ENCODE measurements at regions not wholly inside any gene's neighbourhood (a gene's known extent, or its start where the extent isn't known, plus 50 kb on each side); places are given as distances from the start of the nearest gene placed in this dataset.

DNA sequence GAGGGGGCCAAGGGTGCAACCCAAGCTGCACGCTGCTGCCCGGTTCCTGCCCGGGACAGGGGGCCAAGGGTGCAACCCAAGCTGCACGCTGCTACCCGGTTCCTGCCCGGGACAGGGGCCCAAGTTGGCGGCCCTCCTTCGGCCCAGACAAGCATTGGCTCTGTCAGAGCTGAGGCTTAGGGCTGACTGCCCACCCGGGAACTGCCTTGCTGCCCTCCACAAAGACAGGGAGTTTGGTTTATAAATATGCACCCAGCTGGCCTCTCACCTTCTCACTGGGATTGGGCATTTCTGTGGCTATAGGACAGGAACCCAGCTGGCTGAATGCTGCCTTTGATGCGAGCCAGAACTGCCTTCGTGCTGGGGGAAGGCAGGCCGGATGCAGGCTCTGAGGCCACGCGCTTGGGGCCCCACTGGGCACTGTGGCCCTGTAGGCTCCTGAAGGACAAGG, 105.7 kb downstream of the IRX5 start:
- DNase-seq (ENCODE audit: insufficient read length) (no peak), FAIRE-seq (no peak)
- TF ChIP-seq POLR2AphosphoS5 (IDR thresholded peaks at IDR 0.05; ENCODE audit: low read depth, low read length): no peak
- TF ChIP-seq TAF1 (IDR thresholded peaks at IDR 0.05; ENCODE audit: borderline replicate concordance, low read depth, low read length): no peak
- no peak for TF ChIP-seq POLR2A (IDR thresholded peaks at IDR 0.05; ENCODE audit: low read depth, low read length)

- DNase-seq (ENCODE audit: insufficient read length) (no peak), FAIRE-seq (no peak)
- TF ChIP-seq POLR2AphosphoS5 (IDR thresholded peaks at IDR 0.05; ENCODE audit: low read depth, low read length) (no peak), TAF1 (IDR thresholded peaks at IDR 0.05; ENCODE audit: borderline replicate concordance, low read depth, low read length) (no peak)
Observed at GRCh38 chr16:55037046-55037445, 106.4 kb downstream of the IRX5 start.

GRCh38 chr16:55037966-55038365, 107.3 kb downstream of the IRX5 start:
- DNase-seq (ENCODE audit: insufficient read length) (no peak), FAIRE-seq (no peak)
- TF ChIP-seq POLR2A (IDR thresholded peaks at IDR 0.05; ENCODE audit: low read depth, low read length) (no peak), TAF1 (IDR thresholded peaks at IDR 0.05; ENCODE audit: borderline replicate concordance, low read depth, low read length) (no peak), POLR2AphosphoS5 (IDR thresholded peaks at IDR 0.05; ENCODE audit: low read depth, low read length) (no peak)

DNA sequence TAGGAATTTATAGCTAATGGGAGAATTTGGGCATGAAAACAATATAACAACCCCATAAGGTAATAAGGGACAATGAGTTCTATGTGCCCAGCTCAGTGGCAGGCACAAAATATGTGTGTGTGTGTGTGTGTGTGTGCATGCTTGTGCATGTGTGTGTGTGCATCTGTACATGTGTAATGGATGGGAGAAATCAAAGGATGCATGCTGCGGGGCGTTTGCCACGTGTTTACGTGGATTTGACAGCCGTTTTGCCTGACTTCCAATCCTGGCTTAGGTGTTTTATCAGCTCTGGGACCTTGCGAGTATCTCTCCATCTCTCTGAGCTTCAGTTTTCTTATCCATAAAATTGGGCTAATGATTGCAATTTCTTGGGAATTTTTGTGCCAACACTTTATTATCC, 108.4 kb downstream of the IRX5 start:
- no peak for FAIRE-seq
- DNase-seq (ENCODE audit: insufficient read length): no peak

GRCh38 chr16:55039511-55039910, 108.8 kb downstream of the IRX5 start:
- no peak for DNase-seq (ENCODE audit: insufficient read length)
- FAIRE-seq: no peak
- TF ChIP-seq POLR2AphosphoS5 (IDR thresholded peaks at IDR 0.05; ENCODE audit: low read depth, low read length) (no peak), POLR2A (IDR thresholded peaks at IDR 0.05; ENCODE audit: low read depth, low read length) (no peak), TAF1 (IDR thresholded peaks at IDR 0.05; ENCODE audit: borderline replicate concordance, low read depth, low read length) (no peak)

More for the DNA sequence above, 108.4 kb downstream of the IRX5 start:
- no peak for TF ChIP-seq POLR2A (IDR thresholded peaks at IDR 0.05; ENCODE audit: low read depth, low read length)

DNA sequence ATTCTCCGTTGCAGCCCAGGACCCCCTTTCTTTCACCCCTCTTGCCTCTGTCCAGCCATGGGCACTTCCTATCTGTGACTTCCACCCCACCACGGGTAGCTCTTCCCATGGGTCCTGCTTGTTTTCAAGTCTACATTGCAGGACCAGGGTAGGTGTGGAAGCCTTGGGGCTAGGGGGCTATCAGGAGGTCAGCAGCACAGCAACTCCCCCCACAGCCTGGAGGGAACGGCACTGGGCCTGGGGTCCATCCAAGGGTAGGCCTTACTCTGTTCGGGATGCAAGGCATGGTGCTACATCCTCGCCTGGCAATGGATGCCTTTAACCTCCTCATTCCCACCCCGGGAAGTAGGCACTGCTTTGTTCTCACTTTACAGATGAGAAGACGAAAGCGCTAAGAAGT, 109.3 kb downstream of the IRX5 start:
- DNase-seq (ENCODE audit: insufficient read length) (no peak), FAIRE-seq (no peak)
- TF ChIP-seq POLR2A (IDR thresholded peaks at IDR 0.05; ENCODE audit: low read depth, low read length) (no peak), POLR2AphosphoS5 (IDR thresholded peaks at IDR 0.05; ENCODE audit: low read depth, low read length) (no peak), TAF1 (IDR thresholded peaks at IDR 0.05; ENCODE audit: borderline replicate concordance, low read depth, low read length) (no peak)

DNA sequence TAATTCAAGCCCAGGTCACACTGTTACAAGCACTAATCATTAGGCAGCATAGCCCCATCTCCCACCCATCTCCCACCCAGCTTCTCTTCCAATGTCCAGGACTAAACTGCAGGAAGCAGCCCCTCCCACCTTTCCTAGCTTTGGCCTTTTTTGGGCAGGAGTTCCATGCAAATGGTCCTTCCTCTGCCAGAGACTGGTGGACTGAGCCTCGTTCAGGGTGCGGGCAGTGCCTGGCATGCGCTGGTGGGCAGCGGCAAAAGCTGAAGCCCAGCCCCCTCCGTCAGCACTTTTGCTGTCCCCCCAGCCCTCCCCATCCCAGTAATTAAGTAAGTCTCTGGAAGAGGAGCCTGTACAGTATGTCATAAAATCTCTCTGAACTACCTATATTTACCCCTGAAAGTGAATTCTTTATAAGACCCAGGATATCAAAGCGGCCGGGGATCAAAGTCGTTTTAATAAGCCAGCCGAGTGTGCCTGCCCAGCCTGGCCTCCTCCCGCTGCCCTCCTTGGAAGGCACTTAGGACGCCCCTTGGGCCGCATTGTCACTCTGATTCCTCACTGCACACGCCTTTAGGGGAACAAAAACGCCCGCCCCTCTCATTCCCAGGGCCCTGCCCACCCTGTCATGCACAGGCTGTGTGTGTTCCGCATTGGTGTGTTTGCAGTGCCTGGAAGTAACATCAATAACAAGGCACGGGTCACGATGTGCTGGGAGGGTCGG, 109.9 kb downstream of the IRX5 start:
- FAIRE-seq (no peak), DNase-seq (ENCODE audit: insufficient read length) (no peak)
- no peak for TF ChIP-seq TAF1 (IDR thresholded peaks at IDR 0.05; ENCODE audit: borderline replicate concordance, low read depth, low read length)

- FAIRE-seq (no peak), DNase-seq (ENCODE audit: insufficient read length) (no peak)
- TF ChIP-seq TAF1 (IDR thresholded peaks at IDR 0.05; ENCODE audit: borderline replicate concordance, low read depth, low read length) (no peak), POLR2A (IDR thresholded peaks at IDR 0.05; ENCODE audit: low read depth, low read length) (no peak), POLR2AphosphoS5 (IDR thresholded peaks at IDR 0.05; ENCODE audit: low read depth, low read length) (no peak)
Observed at GRCh38 chr16:55041540-55042234, 111.0 kb downstream of the IRX5 start.

DNA sequence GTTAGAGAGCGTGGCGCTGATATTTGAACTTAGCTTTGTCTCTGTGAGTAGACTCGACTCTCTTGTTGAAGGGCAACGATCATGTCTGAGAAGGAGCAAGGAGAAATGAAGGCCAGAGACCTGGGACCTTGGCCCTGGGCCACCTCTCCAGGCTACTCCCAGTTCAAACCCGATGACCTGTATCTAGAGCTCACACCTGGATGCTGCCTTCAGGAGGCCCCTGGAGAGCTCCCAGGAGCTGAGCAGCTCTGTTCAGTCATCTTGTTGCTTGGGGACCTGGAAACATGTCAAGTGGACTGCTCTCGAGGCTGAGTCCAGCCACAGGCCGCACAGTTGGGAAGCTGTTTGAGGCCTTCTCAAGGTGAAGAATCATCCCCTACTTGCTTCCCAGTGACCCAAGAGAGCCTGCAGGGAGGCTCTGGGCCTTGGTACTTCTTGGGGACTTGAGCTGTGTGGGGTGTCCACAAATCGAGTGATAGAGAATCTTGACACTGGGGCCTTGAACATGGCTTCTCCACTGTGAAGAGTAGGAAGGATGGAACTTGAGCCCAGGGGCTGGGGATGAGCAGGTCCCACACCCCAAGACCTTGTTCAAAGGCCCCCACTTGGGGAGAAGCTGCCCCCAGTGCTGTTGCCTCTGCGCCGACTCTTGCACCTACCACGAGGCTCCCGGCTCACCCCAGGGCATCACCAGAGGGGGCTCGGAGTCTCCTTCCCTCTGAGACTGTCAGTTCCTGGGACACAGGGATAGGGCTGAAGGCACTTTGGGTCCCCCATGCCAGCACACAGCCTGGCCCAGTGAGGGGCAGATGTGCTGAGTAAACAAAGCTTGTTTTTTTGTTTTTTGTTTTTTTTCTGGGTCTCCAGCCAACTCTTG, 112.1 kb downstream of the IRX5 start:
- DNase-seq (ENCODE audit: insufficient read length): no peak
- TF ChIP-seq POLR2A (IDR thresholded peaks at IDR 0.05; ENCODE audit: low read depth, low read length): no peak
- TF ChIP-seq POLR2AphosphoS5 (IDR thresholded peaks at IDR 0.05; ENCODE audit: low read depth, low read length): no peak
- no peak for TF ChIP-seq TAF1 (IDR thresholded peaks at IDR 0.05; ENCODE audit: borderline replicate concordance, low read depth, low read length)
- no peak for FAIRE-seq

GRCh38 chr16:55043499-55043898, 112.8 kb downstream of the IRX5 start:
- no peak for TF ChIP-seq POLR2A (IDR thresholded peaks at IDR 0.05; ENCODE audit: low read depth, low read length)
- no peak for DNase-seq (ENCODE audit: insufficient read length)
- no peak for FAIRE-seq

- DNase-seq (ENCODE audit: insufficient read length): no peak
- FAIRE-seq: no peak
- no peak for TF ChIP-seq TAF1 (IDR thresholded peaks at IDR 0.05; ENCODE audit: borderline replicate concordance, low read depth, low read length)
- TF ChIP-seq POLR2AphosphoS5 (IDR thresholded peaks at IDR 0.05; ENCODE audit: low read depth, low read length): no peak
- no peak for TF ChIP-seq POLR2A (IDR thresholded peaks at IDR 0.05; ENCODE audit: low read depth, low read length)
Observed at GRCh38 chr16:55044201-55044975, 113.7 kb downstream of the IRX5 start.

Measured in GM12892 (cell line).